ENCODE measurements at regions not wholly inside any gene's neighbourhood (a gene's known extent, or its start where the extent isn't known, plus 50 kb on each side); places are given as distances from the start of the nearest gene placed in this dataset.
"Not testable (repeated sequence)": the region's sequence is repeated elsewhere in the genome, so short reads cannot be mapped to it uniquely, and the experiment has no call there.

GRCh38 chr18:68397241-68398035 is 317.5 kb downstream of the TMX3 start:
- H3K4me3 ChIP-seq (ENCODE audit: low read depth, low read length), result no peak overlapping the region
- no peak for TF ChIP-seq CTCF (IDR thresholded peaks at IDR 0.05; ENCODE audit: control insufficient read depth, extremely low read depth, insufficient read depth)
- no peak for DNase-seq (ENCODE audit: low read depth)

- no peak for DNase-seq (ENCODE audit: low read depth)
- TF ChIP-seq CTCF (IDR thresholded peaks at IDR 0.05; ENCODE audit: control insufficient read depth, extremely low read depth, insufficient read depth), result no peak
- H3K4me3 ChIP-seq (ENCODE audit: low read depth, low read length), result no peak overlapping the region
Measured at GRCh38 chr18:68394705-68395104, 320.2 kb downstream of the TMX3 start.

- no peak overlapping the region for H3K4me3 ChIP-seq (ENCODE audit: low read depth, low read length)
- no peak for TF ChIP-seq CTCF (IDR thresholded peaks at IDR 0.05; ENCODE audit: control insufficient read depth, extremely low read depth, insufficient read depth)
- DNase-seq (ENCODE audit: low read depth), result no peak
Measured at GRCh38 chr18:68391801-68392200, 323.1 kb downstream of the TMX3 start.

GRCh38 chr18:68387246-68387645 is 327.7 kb downstream of the TMX3 start:
- no peak overlapping the region for H3K4me3 ChIP-seq (ENCODE audit: low read depth, low read length)
- no peak for DNase-seq (ENCODE audit: low read depth)
- TF ChIP-seq CTCF (IDR thresholded peaks at IDR 0.05; ENCODE audit: control insufficient read depth, extremely low read depth, insufficient read depth), result no peak

- not testable (repeated sequence) for DNase-seq (ENCODE audit: low read depth); H3K4me3 ChIP-seq (ENCODE audit: low read depth, low read length)
Measured at GRCh38 chr18:68383979-68384378, 330.9 kb downstream of the TMX3 start.

GRCh38 chr18:68376926-68377325 is 338.0 kb downstream of the TMX3 start:
- DNase-seq (ENCODE audit: low read depth), result no peak
- no peak for TF ChIP-seq CTCF (IDR thresholded peaks at IDR 0.05; ENCODE audit: control insufficient read depth, extremely low read depth, insufficient read depth)
- no peak overlapping the region for H3K4me3 ChIP-seq (ENCODE audit: low read depth, low read length)

- H3K4me3 ChIP-seq (ENCODE audit: low read depth, low read length), result no peak overlapping the region
- DNase-seq (ENCODE audit: low read depth), result no peak
- TF ChIP-seq CTCF (IDR thresholded peaks at IDR 0.05; ENCODE audit: control insufficient read depth, extremely low read depth, insufficient read depth), result no peak
Measured at GRCh38 chr18:68362907-68363306, 352.0 kb downstream of the TMX3 start.
